Uterus (tissue), 2 donors: ENCODE measurements at regions not wholly inside any gene's neighbourhood (a gene's known extent, or its start where the extent isn't known, plus 50 kb on each side); places are given as distances from the start of the nearest gene placed in this dataset.

Source experiments
- CTCF ChIP-seq, 4 experiments: fragments of 200-600 bp in 2 of 4; fragments of 450-650 bp in 2 of 4; sonication (generic) in 2 of 4; IDR thresholded peaks; one replicate each; pipeline ENCODE4 v1.5.1; 2016 to 2019; ENCODE audit warnings: antibody characterized with exemption in 4 of 4, mild to moderate bottlenecking in 2 of 4, moderate library complexity in 1 of 4
- POLR2A ChIP-seq, 2 donors: fragments of 450-650 bp; IDR thresholded peaks; one replicate each; pipeline ENCODE4 v1.6.1; 2016; ENCODE audit warnings: antibody characterized with exemption in 2 of 2, mild to moderate bottlenecking in 1 of 2, moderate library complexity in 1 of 2

- no peak for TF ChIP-seq CTCF (IDR thresholded peaks at IDR 0.05)
- TF ChIP-seq POLR2A (IDR thresholded peaks at IDR 0.05), result no peak
Measured at GRCh38 chr3:66667263-66667662, 166.4 kb upstream of the LRIG1 start.
